GM13977 (cell line): ENCODE measurements at regions not wholly inside any gene's neighbourhood (a gene's known extent, or its start where the extent isn't known, plus 50 kb on each side); places are given as distances from the start of the nearest gene placed in this dataset.

Source experiments
- DNase-seq: peaks from one replicate; pipeline ENCODE4 v3.0.0; 2012; ENCODE audit warnings: low spot score
- CTCF ChIP-seq: IDR thresholded peaks from 2 replicates; pipeline ENCODE4 v1.5.1; 2012; ENCODE audit warnings: mild to moderate bottlenecking, control low read depth; ENCODE audit not compliant: insufficient read depth; ENCODE audit errors: extremely low read depth, missing control alignments
- in situ Hi-C: fragments of 300-500 bp; cut with MboI; formaldehyde crosslinking; loops from one replicate; pipeline ENCODE4 v1.12.0; 2022; ENCODE audit warnings: low sequenced_read_pairs, low pct_unique_long_range_greater_than_20kb, mixed read lengths, inconsistent platforms; ENCODE audit not compliant: unreplicated experiment

DNA sequence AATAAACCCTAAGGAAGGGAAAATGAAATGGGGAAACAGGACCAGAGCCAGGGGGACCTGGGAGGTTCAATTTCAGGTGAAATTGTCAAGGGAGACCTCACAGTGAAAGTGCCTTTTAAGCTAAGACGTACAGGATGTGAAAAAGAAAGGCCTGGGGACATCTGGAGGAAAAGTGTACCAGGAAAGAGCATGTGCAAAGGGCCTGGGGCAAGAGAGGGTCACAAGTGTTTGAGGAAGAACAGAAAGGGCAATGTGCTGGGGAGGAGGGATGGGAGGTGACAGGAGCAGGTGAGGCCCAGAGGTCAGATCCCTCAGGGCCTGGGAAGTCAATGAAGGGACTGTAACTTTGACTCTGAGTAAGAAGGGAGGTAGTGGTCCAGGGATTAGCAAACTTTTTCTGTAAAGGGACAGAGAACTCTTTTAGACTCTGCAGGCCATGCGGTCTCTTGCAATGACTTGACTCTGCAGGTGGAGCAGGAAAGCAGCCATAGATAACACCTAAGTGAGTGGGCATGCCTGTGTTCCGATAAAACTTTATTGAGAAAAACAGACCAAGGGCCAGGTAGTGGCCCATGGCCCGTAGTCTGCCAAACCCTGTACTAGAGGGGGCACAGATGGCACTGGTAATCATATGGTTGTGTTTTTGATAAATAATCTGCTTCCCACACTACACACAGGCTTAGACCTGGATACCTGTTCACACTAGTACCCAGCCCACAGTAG is 93.8 kb downstream of the LITAF start:
- in situ Hi-C loops: no loop called here
- DNase-seq: no peak
- no peak for TF ChIP-seq CTCF

- in situ Hi-C loops: no loop called here
- DNase-seq: no peak
Observed at GRCh38 chr16:11493531-11493929, 93.2 kb downstream of the LITAF start.

DNA sequence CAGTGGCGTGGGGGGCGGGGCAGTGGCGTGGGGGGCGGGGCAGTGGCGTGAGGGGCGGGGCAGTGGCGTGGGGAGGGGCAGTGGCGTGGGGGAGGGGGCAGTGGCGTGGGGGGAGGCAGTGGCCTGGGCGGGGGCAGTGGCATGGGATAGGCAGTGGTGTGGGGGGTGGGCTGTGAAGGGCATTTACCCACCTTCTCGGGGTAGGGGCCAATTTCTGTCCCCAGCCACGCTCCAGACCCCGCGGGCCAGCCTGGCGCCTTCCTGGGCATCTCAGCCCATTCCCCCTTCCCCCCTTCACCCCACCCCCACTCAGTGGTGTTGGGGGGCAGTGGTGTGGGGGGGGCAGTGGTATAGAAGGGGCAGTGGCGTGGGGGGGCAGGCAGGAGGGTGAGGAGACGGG is 92.7 kb downstream of the LITAF start:
- no peak for TF ChIP-seq CTCF
- in situ Hi-C loops: no loop called here

More at GRCh38 chr16:11493531-11493929, 93.2 kb downstream of the LITAF start:
- TF ChIP-seq CTCF: no peak

GRCh38 chr16:11494433-11494832 is 92.3 kb downstream of the LITAF start:
- TF ChIP-seq CTCF: no peak
- no peak for DNase-seq
- in situ Hi-C loops: no loop called here

More for the DNA sequence above, 92.7 kb downstream of the LITAF start:
- DNase-seq: no peak

DNA sequence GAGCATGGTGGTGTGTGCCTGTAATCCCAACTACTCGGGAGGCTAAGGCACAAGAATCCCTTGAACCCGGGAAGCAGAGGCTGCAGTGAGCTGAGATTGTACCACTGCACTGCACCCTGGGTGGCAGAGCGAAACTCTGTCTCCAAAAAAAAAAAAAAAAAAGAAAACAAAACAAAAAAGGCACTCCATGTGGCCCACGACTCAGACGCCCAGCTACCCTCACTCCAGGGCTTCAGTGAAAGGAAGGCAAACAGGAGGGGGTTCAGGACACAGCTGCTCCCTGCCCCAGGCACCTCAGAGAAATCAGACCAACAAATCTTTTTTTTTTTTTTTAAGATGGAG is 91.7 kb downstream of the LITAF start:
- TF ChIP-seq CTCF: no peak
- in situ Hi-C loops: no loop called here
- DNase-seq: no peak
